Panc1 (cell line): ENCODE measurements at regions not wholly inside any gene's neighbourhood (a gene's known extent, or its start where the extent isn't known, plus 50 kb on each side); places are given as distances from the start of the nearest gene placed in this dataset.

Experiments
- ATAC-seq: fragments of 200-7000 bp; cut with Tn5 transposase; 2 replicates; pipeline ENCODE4 v1.9.1; 2020; ENCODE audit warnings: mild to moderate bottlenecking, moderate library complexity
- BruUV-seq: library from RNA; stranded (reverse); fragments of 400-500 nt; replicated peaks from 2 replicates; lab custom pipeline; 2021; lab: Mats Ljungman, UMichigan
- CTCF ChIA-PET: fragments of 300-600 bp; sonication (Branson Sonifier 250); formaldehyde crosslinking; loops from one replicate; lab custom pipeline; 2022; ENCODE audit warnings: antibody characterized with exemption; lab: Charles Lee
- POLR2A ChIA-PET: fragments of 300-600 bp; sonication (Branson Sonifier 250); formaldehyde crosslinking; loops from one replicate; lab custom pipeline; 2022; ENCODE audit warnings: antibody characterized with exemption; lab: Charles Lee
- DNase-seq: peaks from one replicate; pipeline ENCODE4 v3.0.0-alpha.2; 2010; ENCODE audit warnings: low read depth, low spot score
- H3K27ac ChIP-seq: 2 replicates; pipeline ENCODE4 v1.5.1; 2011; ENCODE audit warnings: mild to moderate bottlenecking, low read length, inconsistent platforms
- H3K27me3 ChIP-seq: fragments of 200-500 bp; sonication (Bioruptor generic); 2 replicates; pipeline ENCODE4 v1.6.0; 2014; ENCODE audit warnings: low read length, inconsistent platforms; ENCODE audit not compliant: control insufficient read depth, insufficient read depth
- H3K36me3 ChIP-seq: fragments of 200-500 bp; sonication (Bioruptor generic); 2 replicates; pipeline ENCODE4 v1.5.1; 2014; ENCODE audit warnings: inconsistent platforms, mild to moderate bottlenecking, low read length, moderate library complexity; ENCODE audit not compliant: control insufficient read depth, insufficient read depth
- H3K4me1 ChIP-seq: 2 replicates; pipeline ENCODE4 v1.5.1; 2011; ENCODE audit warnings: inconsistent platforms, mild to moderate bottlenecking, low read length, moderate library complexity; ENCODE audit not compliant: control insufficient read depth, insufficient read depth
- H3K4me3 ChIP-seq, 2 experiments: 2 replicates each; pipeline ENCODE4 v1.5.1; 2011 to 2012; ENCODE audit warnings: low read depth in 2 of 2, low read length in 2 of 2, mild to moderate bottlenecking in 2 of 2, inconsistent platforms in 1 of 2, moderate library complexity in 1 of 2
- H3K9me3 ChIP-seq: fragments of 200-500 bp; sonication (Bioruptor generic); 2 replicates; pipeline ENCODE4 v1.5.1; 2014; ENCODE audit warnings: low read depth, mild to moderate bottlenecking, inconsistent platforms, low read length, moderate library complexity; ENCODE audit not compliant: control insufficient read depth, insufficient read depth
- CTCF ChIP-seq: fragments of 450-650 bp; IDR thresholded peaks from 2 replicates; pipeline ENCODE4 v1.5.1; 2017; ENCODE audit warnings: mild to moderate bottlenecking
- POLR2AphosphoS5 ChIP-seq: IDR thresholded peaks from 2 replicates; pipeline ENCODE4 v1.6.1; 2012; ENCODE audit warnings: mild to moderate bottlenecking, low read depth, low read length, moderate library complexity
- REST ChIP-seq, 2 experiments: IDR thresholded peaks; 2 replicates each; pipeline ENCODE4 v1.6.1; 2011 to 2012; ENCODE audit warnings: low read depth in 2 of 2, control low read depth in 1 of 2, low read length in 1 of 2, mild to moderate bottlenecking in 1 of 2, moderate library complexity in 1 of 2; ENCODE audit not compliant: insufficient read depth in 1 of 2
- SIN3A ChIP-seq: IDR thresholded peaks from 2 replicates; pipeline ENCODE4 v1.6.1; 2012; ENCODE audit warnings: low read depth, mild to moderate bottlenecking, low read length, moderate library complexity, borderline replicate concordance; ENCODE audit not compliant: insufficient read depth
- TCF7L2 ChIP-seq: IDR thresholded peaks from 2 replicates; pipeline ENCODE4 v1.6.1; 2011; ENCODE audit warnings: mild to moderate bottlenecking, low read depth, low read length, inconsistent platforms
- in situ Hi-C: cut with HindIII; loops from 2 replicates; pipeline ENCODE4 v1.10.0; 2016; ENCODE audit warnings: low sequenced_read_pairs, low pct_unique_long_range_greater_than_20kb
- intact Hi-C: fragments of 100-400 bp; cut with micrococcal nuclease; formaldehyde crosslinking; loops from one replicate; pipeline ENCODE4 v1.10.0; 2022; ENCODE audit not compliant: unreplicated experiment

DNA sequence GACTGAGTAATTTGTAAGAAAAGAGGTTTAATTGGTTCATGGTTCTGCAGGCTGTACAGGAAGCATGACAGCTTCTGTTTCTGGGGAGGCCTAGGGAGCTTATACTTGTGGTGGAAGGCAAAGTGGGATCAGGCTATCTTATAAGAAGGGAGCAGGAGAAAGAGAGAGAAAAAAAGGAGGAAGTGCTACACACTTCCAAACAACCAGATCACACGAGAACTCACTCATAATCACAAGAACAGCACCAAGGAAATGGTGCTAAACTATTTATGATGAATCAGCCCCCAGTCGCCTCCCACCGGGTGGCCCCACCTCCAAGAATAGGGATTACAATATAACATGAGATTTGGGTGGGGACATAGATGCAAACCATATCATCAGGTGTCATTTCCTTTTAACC, 89.1 kb upstream of the KCNMA1 start:
- Histone ChIP-seq H3K27ac (no peak overlapping the region), H3K27me3 (no peaks in the 10 kb centered on the region), H3K9me3 (no peaks in the 10 kb centered on the region), H3K4me1 (no peaks in the 10 kb centered on the region), H3K4me3 (no peak overlapping the region), H3K36me3 (no peaks in the 10 kb centered on the region)
- BruUV-seq: no TSS peak
- in situ Hi-C loops: no loop called here
- ChIA-PET CTCF (no interaction called here), POLR2A (no interaction called here)
- no peak for TF ChIP-seq SIN3A
- no peak for TF ChIP-seq TCF7L2
- TF ChIP-seq POLR2AphosphoS5: no peak
- TF ChIP-seq CTCF: no peak
- TF ChIP-seq REST (IDR thresholded peaks at IDR 0.05; ENCODE audit: insufficient read depth in 1 of 2, low read depth in 2 of 2, low read length in 1 of 2): no peak
- DNase-seq (no peak), ATAC-seq (no peak)
- intact Hi-C loops: no loop called here

GRCh38 chr10:77726301-77726700, 88.7 kb upstream of the KCNMA1 start:
- intact Hi-C loops: no loop called here

More at GRCh38 chr10:77726301-77726700, 88.7 kb upstream of the KCNMA1 start:
- Histone ChIP-seq H3K9me3 (no peaks in the 10 kb centered on the region), H3K27me3 (no peaks in the 10 kb centered on the region), H3K36me3 (no peaks in the 10 kb centered on the region), H3K4me3 (no peak overlapping the region), H3K4me1 (no peaks in the 10 kb centered on the region), H3K27ac (no peak overlapping the region)
- no peak for ATAC-seq
- ChIA-PET POLR2A (no interaction called here), CTCF (no interaction called here)
- no peak for TF ChIP-seq SIN3A
- no peak for TF ChIP-seq REST (IDR thresholded peaks at IDR 0.05; ENCODE audit: insufficient read depth in 1 of 2, low read depth in 2 of 2, low read length in 1 of 2)
- TF ChIP-seq POLR2AphosphoS5: no peak
- TF ChIP-seq CTCF: no peak
- no peak for TF ChIP-seq TCF7L2
- in situ Hi-C loops: no loop called here
- no peak for DNase-seq
- BruUV-seq: no TSS peak
